H1 (cell line): ENCODE measurements at regions not wholly inside any gene's neighbourhood (a gene's known extent, or its start where the extent isn't known, plus 50 kb on each side); places are given as distances from the start of the nearest gene placed in this dataset.

Experiments used
- CTCF ChIA-PET: fragments of 300-600 bp; sonication (Branson Sonifier 250); formaldehyde crosslinking; loops from one replicate; lab custom pipeline; 2021; ENCODE audit not compliant: partially characterized antibody; lab: Charles Lee
- POLR2A ChIA-PET: fragments of 300-600 bp; sonication (Branson Sonifier 250); formaldehyde crosslinking; loops from one replicate; lab custom pipeline; 2021; ENCODE audit warnings: inconsistent platforms; ENCODE audit not compliant: partially characterized antibody; lab: Charles Lee
- DNase-seq, 2 experiments: peaks; one replicate each; pipeline versions ENCODE4 v3.0.0 to v3.0.0-alpha.2; 2010 to 2022; ENCODE audit warnings: low spot score in 2 of 2, low read depth in 1 of 2, mixed read lengths in 1 of 2
- FAIRE-seq: peaks from 2 replicates; lab custom pipeline; 2011; peaks lifted over from hg19 to GRCh38; lab: Jason Lieb, UNC
- H2AFZ ChIP-seq: 2 replicates; pipeline ENCODE4 v1.8.1; 2012; ENCODE audit warnings: low read length, inconsistent platforms
- H2AK5ac ChIP-seq: 2 replicates; pipeline ENCODE4 v1.6.1; 2013; ENCODE audit warnings: low read depth, low read length
- H2BK120ac ChIP-seq: replicated peaks from 2 replicates; pipeline ENCODE3; 2013; ENCODE audit warnings: low read depth, low read length, inconsistent platforms
- H2BK12ac ChIP-seq: 2 replicates; pipeline ENCODE4 v1.6.1; 2013; ENCODE audit warnings: low read depth, low read length
- H2BK15ac ChIP-seq: 2 replicates; pipeline ENCODE4 v1.6.1; 2013; ENCODE audit warnings: low read length
- H2BK20ac ChIP-seq: 2 replicates; pipeline ENCODE4 v1.6.1; 2013; ENCODE audit warnings: low read length
- H2BK5ac ChIP-seq: 2 replicates; pipeline ENCODE4 v1.6.1; 2013; ENCODE audit warnings: low read depth, low read length
- H3K14ac ChIP-seq: 2 replicates; pipeline ENCODE4 v1.6.1; 2013; ENCODE audit warnings: inconsistent platforms; ENCODE audit not compliant: insufficient read length
- H3K18ac ChIP-seq: 2 replicates; pipeline ENCODE4 v1.6.1; 2013; ENCODE audit warnings: low read length; ENCODE audit errors: extremely low read depth
- H3K23ac ChIP-seq: 2 replicates; pipeline ENCODE4 v1.6.1; 2013; ENCODE audit warnings: inconsistent platforms; ENCODE audit not compliant: insufficient read length
- H3K23me2 ChIP-seq: 2 replicates; pipeline ENCODE4 v1.6.1; 2013; ENCODE audit warnings: low read depth, low read length
- H3K27ac ChIP-seq: 2 replicates; pipeline ENCODE4 v1.6.1; 2011; ENCODE audit warnings: low read depth, low read length, inconsistent platforms
- H3K27me3 ChIP-seq, 4 experiments: replicated peaks in 1 of 4; 1 replicate in 1 of 4; 2 replicates in 3 of 4; pipeline versions ENCODE4 v1.6.1 to v1.8.1; 2011 to 2013; ENCODE audit warnings: low read length in 3 of 4, mild to moderate bottlenecking in 3 of 4, inconsistent platforms in 2 of 4, mixed read lengths in 2 of 4, moderate library complexity in 1 of 4; ENCODE audit not compliant: control insufficient read depth in 3 of 4, insufficient read depth in 3 of 4; ENCODE audit errors: extremely low read depth in 1 of 4
- H3K36me3 ChIP-seq, 4 experiments: 2 replicates each; pipeline versions ENCODE4 v1.6.1 to v1.8.1; 2011 to 2013; ENCODE audit warnings: mild to moderate bottlenecking in 4 of 4, low read length in 3 of 4, moderate library complexity in 2 of 4, control low read depth in 1 of 4, inconsistent platforms in 1 of 4; ENCODE audit not compliant: insufficient read depth in 4 of 4, control insufficient read depth in 2 of 4
- H3K4ac ChIP-seq: replicated peaks from 2 replicates; pipeline ENCODE3; 2013; ENCODE audit warnings: low read length, low read depth, mixed read lengths, inconsistent platforms; ENCODE audit not compliant: insufficient read length
- H3K4me1 ChIP-seq, 4 experiments: replicated peaks in 1 of 4; 1 replicate in 1 of 4; 2 replicates in 3 of 4; pipeline versions ENCODE4 v1.6.1 to v1.8.1; 2011 to 2013; ENCODE audit warnings: low read length in 3 of 4, inconsistent platforms in 2 of 4, mixed read lengths in 1 of 4; ENCODE audit not compliant: insufficient read depth in 4 of 4, control insufficient read depth in 3 of 4
- H3K4me2 ChIP-seq, 2 experiments: 2 replicates each; pipeline versions ENCODE4 v1.6.1 to v1.8.1; 2011 to 2013; ENCODE audit warnings: low read depth in 2 of 2, low read length in 2 of 2, control low read depth in 1 of 2, inconsistent platforms in 1 of 2, mild to moderate bottlenecking in 1 of 2; ENCODE audit not compliant: insufficient read depth in 1 of 2
- H3K4me3 ChIP-seq, 4 experiments: fragments of 200-600, 300-600 bp in 1 of 4; sonication (generic), shearing (Covaris generic), sonication (Bioruptor Twin) in 1 of 4; 2 replicates each; pipeline versions ENCODE4 v1.5.1 to v1.8.1; 2011 to 2016; ENCODE audit warnings: low read length in 4 of 4, low read depth in 3 of 4, control low read depth in 2 of 4, inconsistent platforms in 2 of 4, mild to moderate bottlenecking in 2 of 4, mixed read lengths in 1 of 4, moderate library complexity in 1 of 4; ENCODE audit not compliant: insufficient read depth in 2 of 4; ENCODE audit errors: extremely low read depth in 1 of 4
- H3K56ac ChIP-seq: replicated peaks from 2 replicates; pipeline ENCODE3; 2013; ENCODE audit warnings: low read depth, mild to moderate bottlenecking, mixed read lengths, low read length, inconsistent platforms; ENCODE audit not compliant: insufficient read length
- H3K79me1 ChIP-seq: 2 replicates; pipeline ENCODE4 v1.6.1; 2013; ENCODE audit warnings: low read depth, low read length, control low read depth
- H3K79me2 ChIP-seq, 2 experiments: 2 replicates each; pipeline versions ENCODE4 v1.6.1 to v1.8.1; 2012 to 2013; ENCODE audit warnings: low read length in 2 of 2, mild to moderate bottlenecking in 2 of 2, inconsistent platforms in 1 of 2; ENCODE audit not compliant: insufficient read depth in 2 of 2, control insufficient read depth in 1 of 2
- H3K9ac ChIP-seq, 4 experiments: replicated peaks in 1 of 4; 1 replicate in 1 of 4; 2 replicates in 3 of 4; pipeline versions ENCODE4 v1.6.1 to v1.8.1; 2011 to 2013; ENCODE audit warnings: low read depth in 3 of 4, low read length in 3 of 4, control low read depth in 2 of 4, mild to moderate bottlenecking in 2 of 4, moderate library complexity in 2 of 4, inconsistent platforms in 1 of 4; ENCODE audit errors: extremely low read depth in 1 of 4
- H3K9me3 ChIP-seq, 2 experiments: 2 replicates each; pipeline versions ENCODE4 v1.6.1 to v1.8.1; 2012 to 2013; ENCODE audit warnings: mild to moderate bottlenecking in 2 of 2, moderate library complexity in 2 of 2, control low read depth in 1 of 2, inconsistent platforms in 1 of 2, low read depth in 1 of 2, low read length in 1 of 2, mixed read lengths in 1 of 2; ENCODE audit not compliant: insufficient read depth in 2 of 2
- H4K20me1 ChIP-seq, 2 experiments: replicated peaks in 1 of 2; 2 replicates each; pipeline versions ENCODE3 to v1.8.1; 2011 to 2013; ENCODE audit warnings: inconsistent platforms in 2 of 2, low read length in 2 of 2, mild to moderate bottlenecking in 1 of 2; ENCODE audit not compliant: insufficient read depth in 2 of 2, control insufficient read depth in 1 of 2
- H4K5ac ChIP-seq: 2 replicates; pipeline ENCODE4 v1.6.1; 2013; ENCODE audit warnings: low read length, low read depth, mixed read lengths, inconsistent platforms; ENCODE audit not compliant: insufficient read length
- H4K8ac ChIP-seq: 2 replicates; pipeline ENCODE4 v1.8.0; 2013; ENCODE audit warnings: mild to moderate bottlenecking, moderate library complexity, low read length, inconsistent platforms; ENCODE audit not compliant: insufficient read depth; ENCODE audit errors: extremely low read depth
- H4K91ac ChIP-seq: replicated peaks from 2 replicates; pipeline ENCODE3; 2013; ENCODE audit warnings: low read length, mixed read lengths, inconsistent platforms; ENCODE audit not compliant: insufficient read length
- BCL11A ChIP-seq, 2 experiments: IDR thresholded peaks; one replicate each; pipeline ENCODE4 v1.6.1; 2011; ENCODE audit warnings: low read depth in 2 of 2, low read length in 2 of 2, mild to moderate bottlenecking in 2 of 2
- BRCA1 ChIP-seq: IDR thresholded peaks from 2 replicates; pipeline ENCODE4 v1.6.1; 2012; ENCODE audit warnings: low read depth, low read length, improper control_type of control experiment
- CREB1 ChIP-seq: IDR thresholded peaks from 2 replicates; pipeline ENCODE4 v1.6.1; 2012; ENCODE audit warnings: inconsistent platforms
- HDAC2 ChIP-seq, 2 experiments: fragments of 300-600 bp in 1 of 2; sonication (generic) in 1 of 2; IDR thresholded peaks; 2 replicates each; pipeline ENCODE4 v1.6.1; 2011 to 2012; ENCODE audit warnings: low read depth in 2 of 2, low read length in 2 of 2, mild to moderate bottlenecking in 2 of 2, moderate library complexity in 2 of 2, borderline replicate concordance in 1 of 2, inconsistent platforms in 1 of 2
- KDM1A ChIP-seq: fragments of 200-600, 300-600 bp; sonication (generic); IDR thresholded peaks from 2 replicates; pipeline ENCODE4 v1.7.1; 2016; ENCODE audit warnings: mild to moderate bottlenecking, low read length, borderline replicate concordance
- NRF1 ChIP-seq: IDR thresholded peaks from 2 replicates; pipeline ENCODE4 v1.6.1; 2011; ENCODE audit warnings: mild to moderate bottlenecking, low read depth, low read length, improper control_type of control experiment
- RBBP5 ChIP-seq: IDR thresholded peaks from 2 replicates; pipeline ENCODE4 v1.7.1; 2012; ENCODE audit warnings: low read depth, mild to moderate bottlenecking, inconsistent platforms, low read length, moderate library complexity, borderline replicate concordance
- SRF ChIP-seq: IDR thresholded peaks from 2 replicates; pipeline ENCODE4 v1.6.1; 2011; ENCODE audit warnings: mild to moderate bottlenecking, low read depth, low read length, moderate library complexity
- SUZ12 ChIP-seq: fragments of 200-600 bp; sonication (generic); IDR thresholded peaks from 2 replicates; pipeline ENCODE4 v1.6.1; 2012; ENCODE audit warnings: mild to moderate bottlenecking, inconsistent platforms, low read length, moderate library complexity, mixed read lengths
- TCF12 ChIP-seq: IDR thresholded peaks from 2 replicates; pipeline ENCODE4 v1.6.1; 2011; ENCODE audit warnings: low read depth, mild to moderate bottlenecking, low read length
- WGBS, 2 experiments: shearing (Covaris generic) in 1 of 2; methylation state at CpG; one replicate each; pipeline versions ENCODE4 v1.1.6 to v1.1.7; 2013 to 2015; ENCODE audit warnings: low lambda C conversion rate in 2 of 2, mixed read lengths in 2 of 2, inconsistent platforms in 1 of 2, low coverage in 1 of 2, missing lambda C conversion rate in 1 of 2; ENCODE audit not compliant: insufficient replicate concordance in 2 of 2, insufficient coverage in 1 of 2, insufficient read length in 1 of 2; ENCODE audit errors: extremely low coverage in 1 of 2, missing lambda C conversion rate in 1 of 2; 5-methylcytosine and 5-hydroxymethylcytosine counted together
- TF ChIP-seq, protein P1 (sequence below): IDR thresholded peaks from 2 replicates; pipeline ENCODE4 v1.6.1; 2012; ENCODE audit warnings: inconsistent platforms
- TF ChIP-seq, protein P2 (sequence below), 3 experiments: IDR thresholded peaks; 1 replicate in 2 of 3; 2 replicates in 1 of 3; pipeline versions ENCODE4 v1.5.1 to v1.6.1; 2011; ENCODE audit warnings: low read length in 3 of 3, mild to moderate bottlenecking in 3 of 3, inconsistent platforms in 2 of 3, low read depth in 1 of 3, moderate library complexity in 1 of 3; ENCODE audit not compliant: insufficient read depth in 1 of 3; ENCODE audit errors: control extremely low read depth in 1 of 3

DNA sequence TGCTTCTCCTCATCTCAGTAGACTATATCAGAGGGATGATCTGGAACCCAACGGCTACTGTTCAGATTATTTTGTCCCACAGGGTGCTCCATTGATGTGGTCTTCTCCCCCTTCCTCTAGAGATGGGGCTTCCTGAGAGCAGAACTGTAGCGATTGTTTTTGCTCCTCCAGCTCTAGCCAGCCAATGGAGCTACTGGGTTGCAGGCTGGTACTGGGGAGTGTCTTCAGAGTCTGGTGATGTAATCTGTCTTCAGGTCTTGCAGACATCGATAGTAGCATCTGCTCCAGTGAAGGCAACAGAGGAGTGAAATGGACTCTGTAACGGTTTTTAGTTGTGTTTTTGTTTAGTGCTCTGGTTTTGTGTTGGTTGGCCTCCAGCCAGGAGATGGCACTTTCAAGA, 621.9 kb downstream of the RNF144A start:
- Histone ChIP-seq H4K8ac (no peak overlapping the region), H3K27ac (no peak overlapping the region), H3K36me3 (no peaks in the 10 kb centered on the region), H3K9ac (no peak overlapping the region), H4K20me1 (no peaks in the 10 kb centered on the region), H3K79me2 (no peaks in the 10 kb centered on the region), H2BK5ac (no peak overlapping the region), H3K14ac (no peak overlapping the region), H3K23me2 (no peaks in the 10 kb centered on the region; the same call in 1 of the 2 replicates), H4K91ac (no peak overlapping the region), H2BK15ac (no peak overlapping the region), H3K4me3 (no peak overlapping the region), H3K56ac (no peak overlapping the region), H2AK5ac (no peak overlapping the region), H3K4me1 (no peaks in the 10 kb centered on the region), H3K9me3 (no peaks in the 10 kb centered on the region; a peak in 1 of 4 replicates), H2BK120ac (no peak overlapping the region), H3K79me1 (no peaks in the 10 kb centered on the region), H3K4ac (no peak overlapping the region), H2BK12ac (no peak overlapping the region), H2AFZ (0 out of 2 replicates have a peak overlapping the region, but pooled peaks have one; percentile 51), H2BK20ac (no peak overlapping the region), H3K23ac (no peak overlapping the region), H3K4me2 (no peak overlapping the region), H3K27me3 (no peaks in the 10 kb centered on the region), H3K18ac (no peak overlapping the region), H4K5ac (no peak overlapping the region)
- 95% methylated on average over 4 of the region's 4 CpGs; no CpG with 5 or more reads in 1 of the 2 experiments for WGBS, 2 experiments
- DNase-seq (no peak), FAIRE-seq (no peak)
- ChIA-PET CTCF (interaction anchor here (0.6 to 1.5 kb wide), 2 partner anchors 22 to 316 kb away, joined by 3 to 4 read pairs; no protein-coding TSS in a partner anchor), POLR2A (no interaction called here)
- TF ChIP-seq SRF (no peak), SUZ12 (no peak), HDAC2 (IDR thresholded peaks at IDR 0.05; ENCODE audit: borderline replicate concordance in 1 of 2, low read depth in 2 of 2, low read length in 2 of 2) (no peak), NRF1 (no peak), CREB1 (no peak), TCF12 (no peak), BRCA1 (no peak), KDM1A (no peak), BCL11A (IDR thresholded peaks at IDR 0.05; ENCODE audit: low read depth in 2 of 2, low read length in 2 of 2) (no peak), RBBP5 (no peak)
- TF ChIP-seq, protein P1, sequence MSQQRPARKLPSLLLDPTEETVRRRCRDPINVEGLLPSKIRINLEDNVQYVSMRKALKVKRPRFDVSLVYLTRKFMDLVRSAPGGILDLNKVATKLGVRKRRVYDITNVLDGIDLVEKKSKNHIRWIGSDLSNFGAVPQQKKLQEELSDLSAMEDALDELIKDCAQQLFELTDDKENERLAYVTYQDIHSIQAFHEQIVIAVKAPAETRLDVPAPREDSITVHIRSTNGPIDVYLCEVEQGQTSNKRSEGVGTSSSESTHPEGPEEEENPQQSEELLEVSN, result no peak
- TF ChIP-seq, protein P2, sequence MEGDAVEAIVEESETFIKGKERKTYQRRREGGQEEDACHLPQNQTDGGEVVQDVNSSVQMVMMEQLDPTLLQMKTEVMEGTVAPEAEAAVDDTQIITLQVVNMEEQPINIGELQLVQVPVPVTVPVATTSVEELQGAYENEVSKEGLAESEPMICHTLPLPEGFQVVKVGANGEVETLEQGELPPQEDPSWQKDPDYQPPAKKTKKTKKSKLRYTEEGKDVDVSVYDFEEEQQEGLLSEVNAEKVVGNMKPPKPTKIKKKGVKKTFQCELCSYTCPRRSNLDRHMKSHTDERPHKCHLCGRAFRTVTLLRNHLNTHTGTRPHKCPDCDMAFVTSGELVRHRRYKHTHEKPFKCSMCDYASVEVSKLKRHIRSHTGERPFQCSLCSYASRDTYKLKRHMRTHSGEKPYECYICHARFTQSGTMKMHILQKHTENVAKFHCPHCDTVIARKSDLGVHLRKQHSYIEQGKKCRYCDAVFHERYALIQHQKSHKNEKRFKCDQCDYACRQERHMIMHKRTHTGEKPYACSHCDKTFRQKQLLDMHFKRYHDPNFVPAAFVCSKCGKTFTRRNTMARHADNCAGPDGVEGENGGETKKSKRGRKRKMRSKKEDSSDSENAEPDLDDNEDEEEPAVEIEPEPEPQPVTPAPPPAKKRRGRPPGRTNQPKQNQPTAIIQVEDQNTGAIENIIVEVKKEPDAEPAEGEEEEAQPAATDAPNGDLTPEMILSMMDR (IDR thresholded peaks at IDR 0.05; ENCODE audit: control extremely low read depth in 1 of 3, insufficient read depth in 1 of 3, low read depth in 1 of 3, low read length in 3 of 3), result no peak
